Activated T-cell treated with anti-CD3 and anti-CD28 coated beads, Interleukin-2, amount 50 U/mL, for 48 hours (primary cell): ENCODE measurements at regions not wholly inside any gene's neighbourhood (a gene's known extent, or its start where the extent isn't known, plus 50 kb on each side); places are given as distances from the start of the nearest gene placed in this dataset.
"Not testable (repeated sequence)": the region's sequence is repeated elsewhere in the genome, so short reads cannot be mapped to it uniquely, and the experiment has no call there.

Experiments
- DNase-seq, 2 experiments: peaks; one replicate each; pipeline ENCODE4 v3.0.0-alpha.2; 2020

GRCh38 chr5:173411791-173412555, 83.8 kb upstream of the STC2 start:
- DNase-seq: no peak

GRCh38 chr5:173410459-173411233, 82.4 kb upstream of the STC2 start:
- no peak for DNase-seq

GRCh38 chr5:173408946-173409345, 80.7 kb upstream of the STC2 start:
- DNase-seq: no peak

GRCh38 chr5:173399851-173400250, 71.6 kb upstream of the STC2 start:
- DNase-seq: no peak

GRCh38 chr5:173397516-173397915, 69.3 kb upstream of the STC2 start:
- DNase-seq: no peak

GRCh38 chr5:173396311-173396993, 68.2 kb upstream of the STC2 start:
- no peak for DNase-seq

GRCh38 chr5:173395933-173396308, 67.7 kb upstream of the STC2 start:
- no peak for DNase-seq

- no peak for DNase-seq
Observed at GRCh38 chr5:173395257-173395932, 67.2 kb upstream of the STC2 start.

GRCh38 chr5:173394701-173395100, 66.5 kb upstream of the STC2 start:
- DNase-seq: no peak

GRCh38 chr5:173392172-173392571, 64.0 kb upstream of the STC2 start:
- DNase-seq: no peak

GRCh38 chr5:173391031-173391430, 62.8 kb upstream of the STC2 start:
- no peak for DNase-seq

GRCh38 chr5:173387293-173387692, 59.1 kb upstream of the STC2 start:
- not testable (repeated sequence) for DNase-seq

GRCh38 chr5:173385832-173386360, 57.7 kb upstream of the STC2 start:
- DNase-seq: no peak

- DNase-seq: no peak
Observed at GRCh38 chr5:173383711-173384110, 55.5 kb upstream of the STC2 start.

GRCh38 chr5:173378727-173379126, 50.5 kb upstream of the STC2 start:
- no peak for DNase-seq
